HL-60 (cell line): ENCODE measurements at regions not wholly inside any gene's neighbourhood (a gene's known extent, or its start where the extent isn't known, plus 50 kb on each side); places are given as distances from the start of the nearest gene placed in this dataset.

ENCODE experiments used
- DNase-seq, 2 experiments: peaks; one replicate each; pipeline ENCODE4 v3.0.0-alpha.2; 2010 to 2020; ENCODE audit warnings: low read depth in 1 of 2, low spot score in 1 of 2
- H3K27ac ChIP-seq: fragments of 250-450 bp; sonication (Bioruptor Pico); replicated peaks from 2 replicates; pipeline ENCODE4 v1.5.1; 2020; ENCODE audit warnings: mild to moderate bottlenecking, moderate library complexity
- H3K27me3 ChIP-seq: fragments of 250-450 bp; sonication (Bioruptor Pico); 2 replicates; pipeline ENCODE4 v1.5.1; 2021; ENCODE audit warnings: mild to moderate bottlenecking, moderate library complexity; ENCODE audit not compliant: insufficient read depth, poor library complexity, severe bottlenecking
- H3K4me3 ChIP-seq: replicated peaks from 2 replicates; pipeline ENCODE4 v1.5.1; 2011; ENCODE audit warnings: mild to moderate bottlenecking, control low read depth, low read length; ENCODE audit not compliant: insufficient read depth
- GABPA ChIP-seq: IDR thresholded peaks from 2 replicates; pipeline ENCODE4 v1.6.1; 2012; ENCODE audit warnings: low read depth
- POLR2AphosphoS5 ChIP-seq: IDR thresholded peaks from 2 replicates; pipeline ENCODE4 v1.6.1; 2012; ENCODE audit warnings: low read depth
- SPI1 ChIP-seq: IDR thresholded peaks from 2 replicates; pipeline ENCODE4 v1.6.1; 2012; ENCODE audit warnings: low read depth, mild to moderate bottlenecking, borderline replicate concordance
- TF ChIP-seq, protein P1 (sequence below): IDR thresholded peaks from 2 replicates; pipeline ENCODE4 v1.6.1; 2012; ENCODE audit warnings: low read depth; ENCODE audit not compliant: insufficient replicate concordance
- TF ChIP-seq, protein P2 (sequence below): IDR thresholded peaks from one replicate; pipeline ENCODE4 v1.5.1; 2011; ENCODE audit warnings: low read length, control low read depth, inconsistent platforms; ENCODE audit not compliant: insufficient read depth

DNA sequence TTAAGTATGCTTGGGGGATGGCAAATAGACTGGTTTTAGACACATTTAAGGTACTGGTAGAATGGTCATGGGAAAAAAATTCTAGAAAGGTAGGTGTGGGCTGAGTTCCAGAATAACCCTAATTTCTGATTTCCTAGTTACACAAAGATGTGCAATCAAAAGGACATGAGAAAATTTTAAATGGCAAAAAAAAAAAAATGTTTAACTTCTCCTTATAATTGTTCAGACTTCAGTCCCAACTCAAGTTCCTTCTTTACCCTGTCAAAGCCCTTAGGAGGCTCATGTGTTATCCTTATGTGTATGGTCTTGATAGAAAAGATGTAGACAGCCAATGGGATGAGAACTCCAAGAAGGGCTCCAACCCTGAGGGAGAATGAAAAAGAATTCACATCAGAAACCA is 153.3 kb upstream of the PLEKHG7 start:
- no peaks in the 10 kb centered on the region for H3K27me3 ChIP-seq
- no peak overlapping the region for H3K4me3 ChIP-seq
- no peak for DNase-seq
- TF ChIP-seq SPI1: no peak
- TF ChIP-seq, protein P1, sequence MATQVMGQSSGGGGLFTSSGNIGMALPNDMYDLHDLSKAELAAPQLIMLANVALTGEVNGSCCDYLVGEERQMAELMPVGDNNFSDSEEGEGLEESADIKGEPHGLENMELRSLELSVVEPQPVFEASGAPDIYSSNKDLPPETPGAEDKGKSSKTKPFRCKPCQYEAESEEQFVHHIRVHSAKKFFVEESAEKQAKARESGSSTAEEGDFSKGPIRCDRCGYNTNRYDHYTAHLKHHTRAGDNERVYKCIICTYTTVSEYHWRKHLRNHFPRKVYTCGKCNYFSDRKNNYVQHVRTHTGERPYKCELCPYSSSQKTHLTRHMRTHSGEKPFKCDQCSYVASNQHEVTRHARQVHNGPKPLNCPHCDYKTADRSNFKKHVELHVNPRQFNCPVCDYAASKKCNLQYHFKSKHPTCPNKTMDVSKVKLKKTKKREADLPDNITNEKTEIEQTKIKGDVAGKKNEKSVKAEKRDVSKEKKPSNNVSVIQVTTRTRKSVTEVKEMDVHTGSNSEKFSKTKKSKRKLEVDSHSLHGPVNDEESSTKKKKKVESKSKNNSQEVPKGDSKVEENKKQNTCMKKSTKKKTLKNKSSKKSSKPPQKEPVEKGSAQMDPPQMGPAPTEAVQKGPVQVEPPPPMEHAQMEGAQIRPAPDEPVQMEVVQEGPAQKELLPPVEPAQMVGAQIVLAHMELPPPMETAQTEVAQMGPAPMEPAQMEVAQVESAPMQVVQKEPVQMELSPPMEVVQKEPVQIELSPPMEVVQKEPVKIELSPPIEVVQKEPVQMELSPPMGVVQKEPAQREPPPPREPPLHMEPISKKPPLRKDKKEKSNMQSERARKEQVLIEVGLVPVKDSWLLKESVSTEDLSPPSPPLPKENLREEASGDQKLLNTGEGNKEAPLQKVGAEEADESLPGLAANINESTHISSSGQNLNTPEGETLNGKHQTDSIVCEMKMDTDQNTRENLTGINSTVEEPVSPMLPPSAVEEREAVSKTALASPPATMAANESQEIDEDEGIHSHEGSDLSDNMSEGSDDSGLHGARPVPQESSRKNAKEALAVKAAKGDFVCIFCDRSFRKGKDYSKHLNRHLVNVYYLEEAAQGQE: no peak
- no peak overlapping the region for H3K27ac ChIP-seq

DNA sequence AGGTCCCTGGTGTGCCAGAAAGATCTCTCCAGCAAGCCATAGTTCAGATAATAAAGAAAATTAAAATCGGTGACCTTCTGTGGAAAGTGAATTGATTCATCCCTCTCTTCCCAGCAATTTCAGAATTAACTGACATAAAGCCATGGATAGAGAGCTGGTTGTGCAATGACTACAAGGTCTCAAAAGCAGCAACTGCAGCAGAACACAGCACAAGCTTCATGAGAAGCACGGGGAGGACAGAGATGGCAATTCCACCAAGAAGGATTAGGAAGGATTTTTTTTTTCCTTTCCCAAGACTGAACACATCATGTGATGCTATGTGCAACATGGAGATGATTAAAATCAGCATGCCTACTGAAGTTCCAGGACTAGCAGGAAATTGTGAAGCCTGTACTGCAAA is 154.9 kb upstream of the PLEKHG7 start:
- TF ChIP-seq, protein P2, sequence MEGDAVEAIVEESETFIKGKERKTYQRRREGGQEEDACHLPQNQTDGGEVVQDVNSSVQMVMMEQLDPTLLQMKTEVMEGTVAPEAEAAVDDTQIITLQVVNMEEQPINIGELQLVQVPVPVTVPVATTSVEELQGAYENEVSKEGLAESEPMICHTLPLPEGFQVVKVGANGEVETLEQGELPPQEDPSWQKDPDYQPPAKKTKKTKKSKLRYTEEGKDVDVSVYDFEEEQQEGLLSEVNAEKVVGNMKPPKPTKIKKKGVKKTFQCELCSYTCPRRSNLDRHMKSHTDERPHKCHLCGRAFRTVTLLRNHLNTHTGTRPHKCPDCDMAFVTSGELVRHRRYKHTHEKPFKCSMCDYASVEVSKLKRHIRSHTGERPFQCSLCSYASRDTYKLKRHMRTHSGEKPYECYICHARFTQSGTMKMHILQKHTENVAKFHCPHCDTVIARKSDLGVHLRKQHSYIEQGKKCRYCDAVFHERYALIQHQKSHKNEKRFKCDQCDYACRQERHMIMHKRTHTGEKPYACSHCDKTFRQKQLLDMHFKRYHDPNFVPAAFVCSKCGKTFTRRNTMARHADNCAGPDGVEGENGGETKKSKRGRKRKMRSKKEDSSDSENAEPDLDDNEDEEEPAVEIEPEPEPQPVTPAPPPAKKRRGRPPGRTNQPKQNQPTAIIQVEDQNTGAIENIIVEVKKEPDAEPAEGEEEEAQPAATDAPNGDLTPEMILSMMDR: no peak
- no peak for TF ChIP-seq GABPA
- TF ChIP-seq, protein P1: no peak
- no peak for TF ChIP-seq POLR2AphosphoS5
- no peak for TF ChIP-seq SPI1
- Histone ChIP-seq H3K4me3 (no peak overlapping the region), H3K27ac (no peak overlapping the region), H3K27me3 (no peaks in the 10 kb centered on the region)
- DNase-seq: no peak

DNA sequence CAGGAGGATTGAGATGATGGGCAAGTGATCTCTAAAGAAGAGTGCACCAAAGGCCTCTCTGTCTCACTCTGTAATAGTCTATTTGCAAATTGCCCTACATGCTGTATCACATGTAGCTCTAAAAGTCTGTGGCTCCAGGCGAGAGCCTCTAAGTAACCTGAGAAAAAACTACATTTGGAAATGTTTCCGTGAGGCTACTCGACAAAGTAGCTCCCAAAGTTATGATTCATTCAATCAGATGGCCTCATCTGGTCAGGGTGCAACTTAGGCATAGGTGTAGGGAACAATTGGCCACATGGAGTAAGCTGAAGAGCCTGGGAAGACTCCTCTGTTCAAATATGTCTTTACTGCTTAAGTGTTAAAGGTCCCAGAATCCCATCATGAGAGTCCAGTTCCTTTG is 155.4 kb upstream of the PLEKHG7 start:
- no peak overlapping the region for H3K27ac ChIP-seq
- no peak for DNase-seq
- TF ChIP-seq, protein P1: no peak
- no peak for TF ChIP-seq SPI1
- TF ChIP-seq, protein P2: no peak
- no peak for TF ChIP-seq POLR2AphosphoS5
- TF ChIP-seq GABPA: no peak
- no peaks in the 10 kb centered on the region for H3K27me3 ChIP-seq
- no peak overlapping the region for H3K4me3 ChIP-seq
